SK-N-SH (cell line): ENCODE measurements at regions not wholly inside any gene's neighbourhood (a gene's known extent, or its start where the extent isn't known, plus 50 kb on each side); places are given as distances from the start of the nearest gene placed in this dataset.

Experiments
- CTCF ChIA-PET: fragments of 300-600, 350-600 bp; formaldehyde crosslinking; extraction: SDS; loops from one replicate; lab custom pipeline; 2021; lab: Yijun Ruan, JAX
- POLR2A ChIA-PET: fragments of 350-600 bp; sonication (Branson Sonifier 250); formaldehyde crosslinking; extraction: SDS; loops from one replicate; lab custom pipeline; 2020; ENCODE audit warnings: antibody characterized with exemption, inconsistent platforms; lab: Yijun Ruan, JAX
- DNase-seq: peaks from one replicate; pipeline ENCODE4 v3.0.0; 2012
- H2AFZ ChIP-seq: fragments of 200-600 bp; sonication (generic); 2 replicates; pipeline ENCODE4 v1.8.1; 2016; ENCODE audit warnings: antibody characterized with exemption, mild to moderate bottlenecking, low read depth
- H3F3A ChIP-seq: fragments of 200-600 bp; sonication (generic); replicated peaks from 2 replicates; pipeline ENCODE3; 2016; ENCODE audit warnings: antibody characterized with exemption, mild to moderate bottlenecking; ENCODE audit not compliant: insufficient read depth
- H3K27ac ChIP-seq, 2 experiments: fragments of 200-500 bp in 1 of 2; fragments of 200-600 bp in 1 of 2; sonication (Bioruptor generic) in 1 of 2; sonication (generic), shearing (Covaris generic) in 1 of 2; 2 replicates each; pipeline versions ENCODE4 v1.5.1 to v1.6.1; 2014 to 2016; ENCODE audit warnings: low read depth in 2 of 2, inconsistent platforms in 1 of 2, low read length in 1 of 2, mild to moderate bottlenecking in 1 of 2, mixed read lengths in 1 of 2
- H3K27me3 ChIP-seq: fragments of 200-600 bp; sonication (generic), shearing (Covaris generic); 2 replicates; pipeline ENCODE4 v1.6.1; 2016; ENCODE audit warnings: mixed run types; ENCODE audit not compliant: insufficient read depth
- H3K36me3 ChIP-seq, 2 experiments: fragments of 200-500 bp in 1 of 2; fragments of 200-600 bp in 1 of 2; sonication (Bioruptor generic) in 1 of 2; sonication (generic) in 1 of 2; replicated peaks in 1 of 2; 2 replicates each; pipeline versions ENCODE3 to v1.5.1; 2014 to 2016; ENCODE audit warnings: low read length in 1 of 2, mild to moderate bottlenecking in 1 of 2; ENCODE audit not compliant: insufficient read depth in 2 of 2, control insufficient read depth in 1 of 2
- H3K4me1 ChIP-seq, 2 experiments: fragments of 200-500 bp in 1 of 2; fragments of 200-600 bp in 1 of 2; sonication (Bioruptor generic) in 1 of 2; sonication (generic), shearing (Covaris generic) in 1 of 2; 2 replicates each; pipeline versions ENCODE4 v1.5.1 to v1.6.1; 2014 to 2016; ENCODE audit warnings: low read depth in 1 of 2, low read length in 1 of 2, mixed run types in 1 of 2; ENCODE audit not compliant: insufficient read depth in 2 of 2, control insufficient read depth in 1 of 2
- H3K4me2 ChIP-seq: fragments of 200-600 bp; sonication (generic), shearing (Covaris generic); 2 replicates; pipeline ENCODE4 v1.6.1; 2017; ENCODE audit warnings: mixed run types
- H3K4me3 ChIP-seq, 2 experiments: fragments of 200-500 bp in 1 of 2; fragments of 200-600 bp in 1 of 2; sonication (Bioruptor generic) in 1 of 2; sonication (generic), shearing (Covaris generic) in 1 of 2; 2 replicates each; pipeline versions ENCODE4 v1.5.1 to v1.8.1; 2014 to 2016; ENCODE audit warnings: low read depth in 2 of 2, inconsistent platforms in 1 of 2, low read length in 1 of 2, mild to moderate bottlenecking in 1 of 2, mixed read lengths in 1 of 2, moderate library complexity in 1 of 2
- H3K79me2 ChIP-seq: fragments of 200-600 bp; sonication (generic); 2 replicates; pipeline ENCODE4 v1.8.1; 2017; ENCODE audit warnings: mild to moderate bottlenecking; ENCODE audit not compliant: insufficient read depth
- H3K9ac ChIP-seq: fragments of 200-600 bp; sonication (generic); 2 replicates; pipeline ENCODE4 v1.6.1; 2017; ENCODE audit warnings: mixed run types
- H3K9me2 ChIP-seq: fragments of 200-600 bp; sonication (generic); 2 replicates; pipeline ENCODE4 v1.6.1; 2017; ENCODE audit warnings: mixed run types
- H3K9me3 ChIP-seq: fragments of 200-600 bp; sonication (generic); 2 replicates; pipeline ENCODE4 v1.6.1; 2017; ENCODE audit warnings: mixed run types, mild to moderate bottlenecking, moderate library complexity
- H4K20me1 ChIP-seq: fragments of 200-600 bp; sonication (generic); 2 replicates; pipeline ENCODE4 v1.6.1; 2017; ENCODE audit warnings: mild to moderate bottlenecking, mixed run types; ENCODE audit not compliant: insufficient read depth
- CHD2 ChIP-seq: fragments of 150-350 bp; IDR thresholded peaks from 2 replicates; pipeline ENCODE4 v1.6.1; 2018; ENCODE audit warnings: low read length; ENCODE audit not compliant: partially characterized antibody
- ELF1 ChIP-seq: IDR thresholded peaks from 2 replicates; pipeline ENCODE4 v1.4.0; 2012
- EZH2phosphoT487 ChIP-seq: fragments of 200-600 bp; sonication (generic); IDR thresholded peaks from 2 replicates; pipeline ENCODE4 v1.6.1; 2017; ENCODE audit warnings: low read depth, mixed run types, mild to moderate bottlenecking, antibody characterized with exemption, moderate library complexity, borderline replicate concordance
- FOSL2 ChIP-seq: IDR thresholded peaks from 2 replicates; pipeline ENCODE4 v1.4.0; 2012; ENCODE audit warnings: low read depth, mild to moderate bottlenecking, moderate library complexity, borderline replicate concordance
- FOXM1 ChIP-seq: IDR thresholded peaks from 2 replicates; pipeline ENCODE4 v1.4.0; 2012; ENCODE audit warnings: low read depth, mild to moderate bottlenecking
- GABPA ChIP-seq: IDR thresholded peaks from 2 replicates; pipeline ENCODE4 v1.4.0; 2012; ENCODE audit warnings: low read depth, mild to moderate bottlenecking
- GATA2 ChIP-seq: sonication (generic); formaldehyde crosslinking; IDR thresholded peaks from 2 replicates; pipeline ENCODE4 v1.5.0; 2020; ENCODE audit warnings: mild to moderate bottlenecking, missing genetic modification reagents
- MEF2A ChIP-seq: IDR thresholded peaks from 2 replicates; pipeline ENCODE4 v1.4.0; 2012; ENCODE audit warnings: low read depth, borderline replicate concordance
- MXI1 ChIP-seq: IDR thresholded peaks from 2 replicates; pipeline ENCODE4 v1.6.1; 2012; ENCODE audit warnings: mild to moderate bottlenecking, low read depth, low read length, improper control_type of control experiment
- NFIC ChIP-seq: IDR thresholded peaks from 2 replicates; pipeline ENCODE4 v1.4.0; 2012; ENCODE audit warnings: borderline replicate concordance
- PBX3 ChIP-seq: IDR thresholded peaks from 2 replicates; pipeline ENCODE4; 2012
- RCOR1 ChIP-seq: fragments of 150-350 bp; IDR thresholded peaks from 2 replicates; pipeline ENCODE4 v1.6.1; 2017; ENCODE audit warnings: antibody characterized with exemption, low read length
- RXRA ChIP-seq: IDR thresholded peaks from 2 replicates; pipeline ENCODE4 v1.4.0; 2012; ENCODE audit warnings: low read depth, mild to moderate bottlenecking, borderline replicate concordance
- TAF1 ChIP-seq: IDR thresholded peaks from 2 replicates; pipeline ENCODE4 v1.6.1; 2012; ENCODE audit warnings: low read depth, mild to moderate bottlenecking, low read length, moderate library complexity, borderline replicate concordance
- TCF12 ChIP-seq: IDR thresholded peaks from 2 replicates; pipeline ENCODE4 v1.4.0; 2012
- TF ChIP-seq, protein P1 (sequence below): IDR thresholded peaks from 2 replicates; pipeline ENCODE4 v1.4.0; 2012; ENCODE audit warnings: low read depth
- TF ChIP-seq, protein P2 (sequence below): fragments of 200-600 bp; sonication (generic); IDR thresholded peaks from 2 replicates; pipeline ENCODE4 v1.6.1; 2017; ENCODE audit warnings: antibody characterized with exemption, mild to moderate bottlenecking, moderate library complexity
- TF ChIP-seq, protein P3 (sequence below): fragments of 150-350 bp; IDR thresholded peaks from 2 replicates; pipeline ENCODE4 v1.6.1; 2016; ENCODE audit warnings: mild to moderate bottlenecking, low read depth, low read length
- TF ChIP-seq, protein P4 (sequence below): fragments of 150-350 bp; IDR thresholded peaks from 2 replicates; pipeline ENCODE4 v1.6.1; 2017; ENCODE audit warnings: antibody characterized with exemption, low read length, low read depth, borderline replicate concordance
- TF ChIP-seq, protein P5 (sequence below): IDR thresholded peaks from 2 replicates; pipeline ENCODE4 v1.4.0; 2012; ENCODE audit warnings: low read depth, borderline replicate concordance

DNA sequence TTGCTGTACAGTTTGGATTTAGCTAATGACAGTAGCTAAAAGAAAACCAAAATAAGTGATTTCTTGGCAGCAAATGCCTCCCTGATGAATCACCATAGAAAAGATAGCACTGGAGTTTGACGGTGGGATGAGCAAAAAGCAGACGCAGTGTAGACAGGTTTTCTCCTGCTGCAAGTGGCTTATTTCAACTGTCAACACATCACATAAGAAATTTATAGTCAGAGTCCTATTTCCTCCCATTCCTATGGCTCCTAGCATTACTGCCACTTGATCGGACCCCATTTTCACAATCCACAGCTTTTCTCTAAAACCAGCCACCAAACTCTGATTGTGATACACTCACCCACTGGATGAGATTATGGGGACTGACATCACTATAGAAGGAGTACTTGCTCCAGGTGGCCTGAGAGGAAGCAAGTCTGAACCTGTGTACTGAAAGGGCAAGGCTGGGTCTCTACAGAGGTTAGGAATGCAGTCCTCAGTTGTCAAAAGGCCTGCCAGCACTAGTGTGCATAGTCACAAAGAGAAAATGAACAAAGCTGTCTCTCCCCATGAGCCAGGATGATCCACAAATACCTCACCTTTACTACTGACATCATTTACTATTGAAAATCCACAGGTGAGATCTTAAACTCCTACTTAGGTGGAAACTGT, 359.8 kb downstream of the LTN1 start (continued):
- no peak for TF ChIP-seq CHD2
- peak; percentile 94 for TF ChIP-seq TCF12
- no peak for TF ChIP-seq RCOR1
- TF ChIP-seq, protein P1, sequence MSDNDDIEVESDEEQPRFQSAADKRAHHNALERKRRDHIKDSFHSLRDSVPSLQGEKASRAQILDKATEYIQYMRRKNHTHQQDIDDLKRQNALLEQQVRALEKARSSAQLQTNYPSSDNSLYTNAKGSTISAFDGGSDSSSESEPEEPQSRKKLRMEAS, result peak; percentile 61
- TF ChIP-seq, protein P2, sequence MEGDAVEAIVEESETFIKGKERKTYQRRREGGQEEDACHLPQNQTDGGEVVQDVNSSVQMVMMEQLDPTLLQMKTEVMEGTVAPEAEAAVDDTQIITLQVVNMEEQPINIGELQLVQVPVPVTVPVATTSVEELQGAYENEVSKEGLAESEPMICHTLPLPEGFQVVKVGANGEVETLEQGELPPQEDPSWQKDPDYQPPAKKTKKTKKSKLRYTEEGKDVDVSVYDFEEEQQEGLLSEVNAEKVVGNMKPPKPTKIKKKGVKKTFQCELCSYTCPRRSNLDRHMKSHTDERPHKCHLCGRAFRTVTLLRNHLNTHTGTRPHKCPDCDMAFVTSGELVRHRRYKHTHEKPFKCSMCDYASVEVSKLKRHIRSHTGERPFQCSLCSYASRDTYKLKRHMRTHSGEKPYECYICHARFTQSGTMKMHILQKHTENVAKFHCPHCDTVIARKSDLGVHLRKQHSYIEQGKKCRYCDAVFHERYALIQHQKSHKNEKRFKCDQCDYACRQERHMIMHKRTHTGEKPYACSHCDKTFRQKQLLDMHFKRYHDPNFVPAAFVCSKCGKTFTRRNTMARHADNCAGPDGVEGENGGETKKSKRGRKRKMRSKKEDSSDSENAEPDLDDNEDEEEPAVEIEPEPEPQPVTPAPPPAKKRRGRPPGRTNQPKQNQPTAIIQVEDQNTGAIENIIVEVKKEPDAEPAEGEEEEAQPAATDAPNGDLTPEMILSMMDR, result no peak
- no peak for TF ChIP-seq GATA2
- TF ChIP-seq GABPA, result no peak
- TF ChIP-seq EZH2phosphoT487, result no peak
- TF ChIP-seq, protein P3, sequence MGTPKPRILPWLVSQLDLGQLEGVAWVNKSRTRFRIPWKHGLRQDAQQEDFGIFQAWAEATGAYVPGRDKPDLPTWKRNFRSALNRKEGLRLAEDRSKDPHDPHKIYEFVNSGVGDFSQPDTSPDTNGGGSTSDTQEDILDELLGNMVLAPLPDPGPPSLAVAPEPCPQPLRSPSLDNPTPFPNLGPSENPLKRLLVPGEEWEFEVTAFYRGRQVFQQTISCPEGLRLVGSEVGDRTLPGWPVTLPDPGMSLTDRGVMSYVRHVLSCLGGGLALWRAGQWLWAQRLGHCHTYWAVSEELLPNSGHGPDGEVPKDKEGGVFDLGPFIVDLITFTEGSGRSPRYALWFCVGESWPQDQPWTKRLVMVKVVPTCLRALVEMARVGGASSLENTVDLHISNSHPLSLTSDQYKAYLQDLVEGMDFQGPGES, result no peak
- TF ChIP-seq TAF1, result no peak
- peak; percentile 69; the same call in 1 of the 2 replicates for TF ChIP-seq MEF2A
- TF ChIP-seq, protein P4, sequence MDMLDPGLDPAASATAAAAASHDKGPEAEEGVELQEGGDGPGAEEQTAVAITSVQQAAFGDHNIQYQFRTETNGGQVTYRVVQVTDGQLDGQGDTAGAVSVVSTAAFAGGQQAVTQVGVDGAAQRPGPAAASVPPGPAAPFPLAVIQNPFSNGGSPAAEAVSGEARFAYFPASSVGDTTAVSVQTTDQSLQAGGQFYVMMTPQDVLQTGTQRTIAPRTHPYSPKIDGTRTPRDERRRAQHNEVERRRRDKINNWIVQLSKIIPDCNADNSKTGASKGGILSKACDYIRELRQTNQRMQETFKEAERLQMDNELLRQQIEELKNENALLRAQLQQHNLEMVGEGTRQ, result no peak
- TF ChIP-seq PBX3, result peak; percentile 95
- TF ChIP-seq NFIC, result peak; percentile 82
- TF ChIP-seq MXI1, result no peak
- no peak for TF ChIP-seq ELF1

GRCh38 chr21:28627691-28628090, 365.0 kb downstream of the LTN1 start:
- Histone ChIP-seq H3K4me1 (peaks cover 3 to 10% of the 10 kb centered on the region in 2 experiments), H3K9me3 (peaks cover under 1% of the 10 kb centered on the region; the same call in 1 of the 2 replicates), H3K79me2 (no peaks in the 10 kb centered on the region), H3K9me2 (no peaks in the 10 kb centered on the region), H2AFZ (peak overlapping the region; percentile 23; the same call in 1 of the 2 replicates), H3K9ac (no peak overlapping the region), H3K4me2 (peak overlapping the region; percentile 41), H4K20me1 (no peaks in the 10 kb centered on the region), H3K27me3 (no peaks in the 10 kb centered on the region), H3F3A (peaks cover 16% of the 10 kb centered on the region), H3K27ac (peak overlapping the region in 1 of 2 experiments; percentile 25; a peak in 1 of 4 replicates), H3K4me3 (peak overlapping the region in 1 of 2 experiments; percentile 18; a peak in 1 of 4 replicates), H3K36me3 (no peaks in the 10 kb centered on the region)
- CTCF ChIA-PET, result no interaction called here
- POLR2A ChIA-PET, result no interaction called here
- DNase-seq, result no peak
- TF ChIP-seq RXRA, result no peak
- no peak for TF ChIP-seq TCF12
- TF ChIP-seq, protein P2, result no peak
- no peak for TF ChIP-seq FOSL2
- TF ChIP-seq, protein P5, sequence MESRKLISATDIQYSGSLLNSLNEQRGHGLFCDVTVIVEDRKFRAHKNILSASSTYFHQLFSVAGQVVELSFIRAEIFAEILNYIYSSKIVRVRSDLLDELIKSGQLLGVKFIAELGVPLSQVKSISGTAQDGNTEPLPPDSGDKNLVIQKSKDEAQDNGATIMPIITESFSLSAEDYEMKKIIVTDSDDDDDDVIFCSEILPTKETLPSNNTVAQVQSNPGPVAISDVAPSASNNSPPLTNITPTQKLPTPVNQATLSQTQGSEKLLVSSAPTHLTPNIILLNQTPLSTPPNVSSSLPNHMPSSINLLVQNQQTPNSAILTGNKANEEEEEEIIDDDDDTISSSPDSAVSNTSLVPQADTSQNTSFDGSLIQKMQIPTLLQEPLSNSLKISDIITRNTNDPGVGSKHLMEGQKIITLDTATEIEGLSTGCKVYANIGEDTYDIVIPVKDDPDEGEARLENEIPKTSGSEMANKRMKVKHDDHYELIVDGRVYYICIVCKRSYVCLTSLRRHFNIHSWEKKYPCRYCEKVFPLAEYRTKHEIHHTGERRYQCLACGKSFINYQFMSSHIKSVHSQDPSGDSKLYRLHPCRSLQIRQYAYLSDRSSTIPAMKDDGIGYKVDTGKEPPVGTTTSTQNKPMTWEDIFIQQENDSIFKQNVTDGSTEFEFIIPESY, result no peak
- TF ChIP-seq FOXM1, result no peak
- TF ChIP-seq PBX3, result no peak
- no peak for TF ChIP-seq GABPA
- TF ChIP-seq GATA2, result no peak
